Neuronal stem cell (in vitro differentiated cells): ENCODE measurements at regions not wholly inside any gene's neighbourhood (a gene's known extent, or its start where the extent isn't known, plus 50 kb on each side); places are given as distances from the start of the nearest gene placed in this dataset.
"Not testable (repeated sequence)": the region's sequence is repeated elsewhere in the genome, so short reads cannot be mapped to it uniquely, and the experiment has no call there.

Experiments used
- DNase-seq: peaks from one replicate; pipeline ENCODE4 v3.0.0-alpha.2; 2013; ENCODE audit warnings: low spot score
- H2AFZ ChIP-seq: one replicate; pipeline ENCODE4 v1.6.1; 2013; ENCODE audit warnings: mild to moderate bottlenecking, low read length, inconsistent platforms
- H2AK5ac ChIP-seq: 2 replicates; pipeline ENCODE4 v1.6.1; 2013; ENCODE audit warnings: low read depth, mild to moderate bottlenecking, inconsistent platforms, low read length, moderate library complexity, mixed read lengths
- H2BK120ac ChIP-seq: 2 replicates; pipeline ENCODE4 v1.6.1; 2013; ENCODE audit warnings: low read depth, mild to moderate bottlenecking, inconsistent platforms, low read length, moderate library complexity, mixed read lengths
- H2BK12ac ChIP-seq: one replicate; pipeline ENCODE4 v1.6.1; 2013; ENCODE audit warnings: low read length, inconsistent platforms
- H2BK15ac ChIP-seq: 2 replicates; pipeline ENCODE4 v1.6.1; 2013; ENCODE audit warnings: mild to moderate bottlenecking, low read length, inconsistent platforms, mixed read lengths
- H2BK5ac ChIP-seq: one replicate; pipeline ENCODE4 v1.6.1; 2013; ENCODE audit warnings: inconsistent platforms, mild to moderate bottlenecking, low read length, moderate library complexity
- H3K14ac ChIP-seq: one replicate; pipeline ENCODE4 v1.6.1; 2013; ENCODE audit warnings: low read length, inconsistent platforms
- H3K18ac ChIP-seq: 2 replicates; pipeline ENCODE4 v1.6.1; 2013; ENCODE audit warnings: low read length, inconsistent platforms
- H3K23ac ChIP-seq: 2 replicates; pipeline ENCODE4 v1.6.1; 2013; ENCODE audit warnings: low read depth, mild to moderate bottlenecking, mixed read lengths, low read length, inconsistent platforms; ENCODE audit not compliant: poor library complexity
- H3K27ac ChIP-seq: replicated peaks from 3 replicates; pipeline ENCODE4 v1.5.1; 2013; ENCODE audit warnings: low read length, inconsistent platforms
- H3K27me3 ChIP-seq, 3 experiments: 2 replicates each; pipeline ENCODE4 v1.6.1; 2013; ENCODE audit warnings: low read length in 3 of 3, mild to moderate bottlenecking in 2 of 3, inconsistent platforms in 1 of 3, low read depth in 1 of 3, mixed read lengths in 1 of 3, moderate library complexity in 1 of 3; ENCODE audit not compliant: control insufficient read depth in 3 of 3, insufficient read depth in 3 of 3
- H3K36me3 ChIP-seq, 2 donors: replicated peaks in 1 of 2; 2 replicates each; pipeline ENCODE4 v1.6.1; 2013; ENCODE audit warnings: low read length in 2 of 2; ENCODE audit not compliant: control insufficient read depth in 2 of 2, insufficient read depth in 2 of 2
- H3K4ac ChIP-seq: 2 replicates; pipeline ENCODE4 v1.6.1; 2013; ENCODE audit warnings: inconsistent platforms, mild to moderate bottlenecking, low read length, moderate library complexity
- H3K4me1 ChIP-seq, 2 donors: 1 replicate in 1 of 2; 2 replicates in 1 of 2; pipeline ENCODE4 v1.6.1; 2013; ENCODE audit warnings: low read length in 2 of 2, low read depth in 1 of 2; ENCODE audit not compliant: control insufficient read depth in 2 of 2, insufficient read depth in 1 of 2
- H3K4me2 ChIP-seq: one replicate; pipeline ENCODE4 v1.6.1; 2013; ENCODE audit warnings: mild to moderate bottlenecking, low read length, inconsistent platforms; ENCODE audit not compliant: insufficient read depth, poor library complexity, severe bottlenecking
- H3K4me3 ChIP-seq, 2 donors: 2 replicates each; pipeline ENCODE4 v1.5.1; 2013; ENCODE audit warnings: low read length in 2 of 2, mild to moderate bottlenecking in 2 of 2, inconsistent platforms in 1 of 2, moderate library complexity in 1 of 2
- H3K79me1 ChIP-seq: one replicate; pipeline ENCODE4 v1.6.1; 2013; ENCODE audit warnings: low read depth, mild to moderate bottlenecking, inconsistent platforms, low read length, moderate library complexity
- H3K9ac ChIP-seq: one replicate; pipeline ENCODE4 v1.6.1; 2013; ENCODE audit warnings: mild to moderate bottlenecking, low read depth, low read length, inconsistent platforms; ENCODE audit not compliant: poor library complexity
- H3K9me3 ChIP-seq, 2 donors: replicated peaks in 1 of 2; 2 replicates each; pipeline versions ENCODE3 to v1.6.1; 2013; ENCODE audit warnings: low read length in 2 of 2, mild to moderate bottlenecking in 2 of 2, inconsistent platforms in 1 of 2, low read depth in 1 of 2, mixed read lengths in 1 of 2, moderate library complexity in 1 of 2; ENCODE audit not compliant: control insufficient read depth in 2 of 2, insufficient read depth in 1 of 2
- H4K8ac ChIP-seq: one replicate; pipeline ENCODE4 v1.6.1; 2013; ENCODE audit warnings: low read depth, mild to moderate bottlenecking, inconsistent platforms, low read length, moderate library complexity
- H4K91ac ChIP-seq: one replicate; pipeline ENCODE4 v1.6.1; 2013; ENCODE audit warnings: low read length, low read depth, mild to moderate bottlenecking, inconsistent platforms; ENCODE audit not compliant: poor library complexity
- WGBS, 2 donors: extraction: QIAGEN DNeasy Blood & Tissue Kit; methylation state at CpG; one replicate each; pipeline ENCODE4 v1.1.7; 2013; ENCODE audit warnings: missing lambda C conversion rate in 2 of 2, mixed read lengths in 1 of 2; ENCODE audit not compliant: insufficient read length in 2 of 2, insufficient replicate concordance in 1 of 2; ENCODE audit errors: extremely low coverage in 2 of 2; 5-methylcytosine and 5-hydroxymethylcytosine counted together

DNA sequence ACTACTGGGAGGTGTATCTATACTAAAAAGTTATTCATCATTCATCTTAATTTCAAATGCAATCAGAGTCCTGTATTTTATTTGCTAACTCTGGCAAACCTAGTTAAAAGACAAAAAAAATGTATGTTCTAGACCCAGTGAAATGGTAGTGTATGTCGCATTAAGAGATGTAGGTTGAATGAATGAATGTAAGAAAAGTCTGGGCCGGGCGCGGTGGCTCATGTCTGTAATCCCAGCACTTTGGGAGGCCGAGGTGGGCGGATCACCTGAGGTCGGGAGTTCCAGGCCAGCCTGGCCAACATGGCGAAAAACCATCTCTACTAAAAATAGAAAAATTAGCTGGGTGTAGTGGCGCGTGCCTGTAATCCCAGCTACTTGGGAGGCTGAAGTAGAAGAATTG is 214.7 kb upstream of the ZNF217 start:
- not testable (repeated sequence) for H2BK120ac ChIP-seq, H4K8ac ChIP-seq, H3K23ac ChIP-seq, H2BK5ac ChIP-seq, H2AFZ ChIP-seq, H3K79me1 ChIP-seq, H2AK5ac ChIP-seq, H3K9ac ChIP-seq, H4K91ac ChIP-seq, H3K4me3 ChIP-seq, H3K27ac ChIP-seq, H2BK15ac ChIP-seq, H3K18ac ChIP-seq, DNase-seq, H2BK12ac ChIP-seq, H3K4ac ChIP-seq, H3K4me1 ChIP-seq, H3K9me3 ChIP-seq, H3K4me2 ChIP-seq, H3K36me3 ChIP-seq, H3K14ac ChIP-seq, H3K27me3 ChIP-seq
- no CpG with 5 or more reads among the region's 10 CpGs for WGBS, 2 donors

DNA sequence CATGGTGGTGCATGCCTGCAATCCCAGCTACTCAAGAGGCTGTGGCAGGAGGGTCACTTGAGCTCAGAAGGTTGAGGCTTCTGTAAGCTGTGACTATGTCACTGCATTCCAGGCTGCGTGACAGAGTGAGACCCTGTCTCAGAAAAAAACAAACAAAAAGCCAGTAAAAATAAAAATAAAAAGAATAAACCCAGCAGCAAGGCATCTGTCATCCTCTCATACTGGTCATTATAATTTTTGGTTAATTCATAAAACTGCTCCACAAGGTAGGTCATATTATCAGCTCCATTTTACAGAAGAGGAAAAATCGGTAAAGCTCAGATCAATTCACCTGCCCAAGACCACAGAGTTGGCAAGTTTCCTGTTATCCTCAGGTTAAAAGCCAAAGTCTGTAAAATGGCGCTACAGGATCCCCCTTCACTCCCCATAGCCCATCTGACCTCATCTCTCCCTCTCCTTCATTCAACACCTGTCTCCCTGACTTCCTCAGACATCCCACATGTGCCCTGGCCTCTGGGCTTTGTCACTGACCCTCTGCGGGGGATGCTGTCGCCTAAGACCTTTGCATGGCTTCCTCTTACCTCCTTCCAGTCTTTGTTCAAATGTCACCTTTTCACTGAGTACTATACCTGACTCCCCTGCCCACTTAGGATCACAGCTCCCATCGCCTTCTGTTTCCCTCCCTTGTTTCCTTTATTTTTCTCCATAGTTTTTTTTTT is 213.2 kb upstream of the ZNF217 start:
- no CpG with 5 or more reads among the region's 6 CpGs for WGBS, 2 donors
- Histone ChIP-seq H3K4me2 (no peak overlapping the region), H3K27me3 (no peaks in the 10 kb centered on the region), H3K18ac (no peak overlapping the region), H2AFZ (no peak overlapping the region), H3K4me3 (no peak overlapping the region), H3K14ac (no peak overlapping the region), H2AK5ac (no peak overlapping the region), H3K36me3 (no peaks in the 10 kb centered on the region), H2BK12ac (no peak overlapping the region), H2BK15ac (no peak overlapping the region), H3K27ac (no peak overlapping the region), H3K79me1 (no peaks in the 10 kb centered on the region), H2BK120ac (no peak overlapping the region), H3K9ac (no peak overlapping the region), H4K8ac (no peak overlapping the region), H4K91ac (no peak overlapping the region), H3K9me3 (no peaks in the 10 kb centered on the region), H2BK5ac (no peak overlapping the region), H3K4ac (no peak overlapping the region), H3K23ac (no peak overlapping the region), H3K4me1 (peaks cover 0 to 8% of the 10 kb centered on the region in 2 donors)
- DNase-seq, result no peak

DNA sequence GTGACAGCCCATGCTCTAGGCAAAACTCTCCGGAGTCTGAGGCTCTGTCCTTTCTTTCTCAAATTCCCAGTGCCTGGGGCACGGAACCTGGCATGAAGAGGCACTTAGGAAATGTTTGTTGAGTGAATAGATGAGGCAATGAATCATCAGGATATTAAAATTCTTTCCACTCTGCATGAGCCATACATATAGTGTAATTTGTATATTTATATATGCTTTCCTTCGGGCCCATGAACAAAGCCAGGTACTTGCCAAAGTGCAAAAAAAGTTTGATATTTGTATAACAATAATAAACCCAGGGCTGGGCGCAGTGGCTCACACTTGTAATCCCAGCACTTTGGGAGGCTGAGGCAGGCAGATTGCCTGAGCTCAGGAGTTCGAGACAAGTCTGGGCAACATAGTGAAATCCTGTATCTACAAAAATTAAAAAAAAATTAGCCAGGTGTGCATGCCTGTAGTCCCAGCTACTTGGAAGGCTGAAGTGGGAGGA is 212.3 kb upstream of the ZNF217 start:
- Histone ChIP-seq H3K4me1 (peaks cover 0 to 8% of the 10 kb centered on the region in 2 donors), H3K27ac (no peak overlapping the region), H2BK120ac (no peak overlapping the region), H2BK5ac (no peak overlapping the region), H3K18ac (no peak overlapping the region), H3K27me3 (no peaks in the 10 kb centered on the region), H3K4me2 (no peak overlapping the region), H3K23ac (no peak overlapping the region), H3K79me1 (no peaks in the 10 kb centered on the region), H3K36me3 (no peaks in the 10 kb centered on the region), H2AK5ac (peak overlapping the region; percentile 2), H3K4me3 (no peak overlapping the region), H3K9ac (no peak overlapping the region), H4K8ac (no peak overlapping the region), H2BK12ac (no peak overlapping the region), H3K9me3 (no peaks in the 10 kb centered on the region), H4K91ac (no peak overlapping the region), H2AFZ (no peak overlapping the region), H3K14ac (no peak overlapping the region), H3K4ac (no peak overlapping the region), H2BK15ac (no peak overlapping the region)
- DNase-seq, result no peak
- WGBS, 2 donors, result no CpG with 5 or more reads among the region's 5 CpGs

DNA sequence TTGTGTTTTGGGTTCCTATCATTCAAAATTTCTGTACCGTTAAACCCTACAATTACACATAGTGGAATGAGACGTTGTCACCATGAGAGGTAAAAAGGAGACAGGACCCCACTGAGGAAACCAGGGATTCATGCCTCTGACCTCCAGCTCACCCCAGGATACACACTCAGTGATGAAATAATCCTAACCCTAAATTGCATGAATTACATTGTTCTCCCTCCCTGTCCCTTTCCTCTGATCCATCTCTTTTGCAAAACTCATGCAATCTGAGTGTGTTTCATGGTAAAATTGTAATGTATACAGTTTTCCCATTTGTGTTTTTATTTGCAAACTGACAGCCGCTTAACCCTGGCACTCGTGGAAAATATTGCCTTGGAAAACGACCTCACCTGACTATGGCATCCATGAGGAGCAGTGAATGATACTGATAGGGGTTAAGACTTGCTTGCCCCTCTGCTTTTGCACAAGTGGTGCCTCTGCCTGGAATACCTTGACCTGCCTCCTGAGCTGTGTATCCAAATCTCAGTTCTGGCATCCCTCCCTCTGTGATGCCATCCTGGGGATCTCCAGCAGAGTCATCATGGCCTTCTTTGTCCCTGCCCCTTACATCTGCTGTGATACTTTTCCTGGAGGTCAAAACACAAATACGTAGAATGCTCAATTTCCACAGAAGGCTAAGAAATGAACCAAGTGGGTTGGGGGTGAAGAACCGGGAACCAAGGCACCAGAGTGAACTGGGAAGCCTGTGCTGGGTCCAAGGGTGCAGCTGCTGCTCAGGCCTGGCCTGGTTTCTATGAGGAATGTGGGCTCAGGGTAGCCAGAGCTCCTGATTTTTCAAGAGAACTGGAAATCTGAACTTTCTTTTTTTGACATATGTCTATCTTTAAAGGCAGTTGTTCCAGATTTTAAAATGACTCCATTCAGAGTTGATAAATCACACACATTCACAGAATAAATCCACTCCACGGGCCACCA is 211.6 kb upstream of the ZNF217 start:
- no CpG with 5 or more reads among the region's 8 CpGs for WGBS, 2 donors
- Histone ChIP-seq H2BK12ac (no peak overlapping the region), H3K36me3 (no peaks in the 10 kb centered on the region), H4K91ac (no peak overlapping the region), H2BK5ac (no peak overlapping the region), H2BK120ac (peak overlapping the region; percentile 13), H3K14ac (no peak overlapping the region), H4K8ac (no peak overlapping the region), H3K23ac (no peak overlapping the region), H2BK15ac (no peak overlapping the region), H3K4ac (no peak overlapping the region), H2AFZ (peak overlapping the region; percentile 0), H3K18ac (no peak overlapping the region), H3K79me1 (no peaks in the 10 kb centered on the region), H3K4me3 (no peak overlapping the region), H3K4me1 (peaks cover 0 to 8% of the 10 kb centered on the region in 2 donors), H3K9me3 (no peaks in the 10 kb centered on the region), H3K27ac (no peak overlapping the region), H3K9ac (no peak overlapping the region), H3K27me3 (no peaks in the 10 kb centered on the region), H2AK5ac (peak overlapping the region; percentile 2), H3K4me2 (no peak overlapping the region)
- DNase-seq, result no peak
